HepG2 (cell line): ENCODE measurements at regions not wholly inside any gene's neighbourhood (a gene's known extent, or its start where the extent isn't known, plus 50 kb on each side); places are given as distances from the start of the nearest gene placed in this dataset.

Experiments
- CC2D1A ChIP-seq: sonication (generic); formaldehyde crosslinking; IDR thresholded peaks from 2 replicates; pipeline ENCODE4 v1.8.1; 2023; ENCODE audit warnings: mild to moderate bottlenecking, missing genetic modification reagents
- EZH2 ChIP-seq: conservative IDR thresholded peaks from 2 replicates; pipeline ENCODE4 v1.6.1; 2012; ENCODE audit warnings: mild to moderate bottlenecking, low read depth, low read length, moderate library complexity
- GZF1 ChIP-seq: sonication (generic); formaldehyde crosslinking; IDR thresholded peaks from 2 replicates; pipeline ENCODE4 v1.5.1; 2020; ENCODE audit warnings: mild to moderate bottlenecking, missing genetic modification reagents
- SP2 ChIP-seq: sonication (generic); formaldehyde crosslinking; IDR thresholded peaks from 2 replicates; pipeline ENCODE4 v1.5.1; 2020; ENCODE audit warnings: mild to moderate bottlenecking, missing genetic modification reagents
- ZNF549 ChIP-seq: sonication (generic); formaldehyde crosslinking; IDR thresholded peaks from 2 replicates; pipeline ENCODE4 v1.5.0; 2020; ENCODE audit warnings: missing genetic modification reagents
- ZSCAN29 ChIP-seq: sonication (generic); formaldehyde crosslinking; conservative IDR thresholded peaks from 2 replicates; pipeline ENCODE4 v1.4.0; 2020; ENCODE audit warnings: mild to moderate bottlenecking, missing genetic modification reagents
- TF ChIP-seq, protein P1 (sequence below): sonication (generic); formaldehyde crosslinking; conservative IDR thresholded peaks from 2 replicates; pipeline ENCODE4 v1.4.0; 2020; ENCODE audit warnings: missing genetic modification reagents
- TF ChIP-seq, protein P2 (sequence below): sonication (generic); formaldehyde crosslinking; IDR thresholded peaks from 2 replicates; pipeline ENCODE4 v1.9.0; 2021; ENCODE audit warnings: mild to moderate bottlenecking, missing genetic modification reagents

DNA sequence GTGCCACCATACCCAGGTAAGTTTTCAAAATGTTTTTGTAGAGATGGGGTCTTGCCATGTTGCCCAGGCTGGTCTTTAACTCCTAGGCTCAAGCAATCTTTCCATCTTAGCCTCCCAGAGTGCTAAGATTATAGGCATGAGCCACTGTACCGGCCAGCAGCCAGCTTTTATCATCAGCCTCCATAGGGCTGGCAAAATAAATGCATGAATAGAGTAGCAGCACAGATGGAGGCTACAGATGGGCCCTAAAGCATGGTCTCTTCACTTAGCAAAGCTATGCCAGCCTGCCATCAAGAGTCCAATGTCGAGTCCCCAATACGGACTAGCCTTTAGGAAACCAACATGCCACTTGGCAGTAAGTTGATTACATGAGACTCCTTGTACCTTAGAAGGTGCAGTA is 63.8 kb downstream of the CNTN3 start:
- TF ChIP-seq, protein P1, sequence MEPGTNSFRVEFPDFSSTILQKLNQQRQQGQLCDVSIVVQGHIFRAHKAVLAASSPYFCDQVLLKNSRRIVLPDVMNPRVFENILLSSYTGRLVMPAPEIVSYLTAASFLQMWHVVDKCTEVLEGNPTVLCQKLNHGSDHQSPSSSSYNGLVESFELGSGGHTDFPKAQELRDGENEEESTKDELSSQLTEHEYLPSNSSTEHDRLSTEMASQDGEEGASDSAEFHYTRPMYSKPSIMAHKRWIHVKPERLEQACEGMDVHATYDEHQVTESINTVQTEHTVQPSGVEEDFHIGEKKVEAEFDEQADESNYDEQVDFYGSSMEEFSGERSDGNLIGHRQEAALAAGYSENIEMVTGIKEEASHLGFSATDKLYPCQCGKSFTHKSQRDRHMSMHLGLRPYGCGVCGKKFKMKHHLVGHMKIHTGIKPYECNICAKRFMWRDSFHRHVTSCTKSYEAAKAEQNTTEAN, result no peak
- TF ChIP-seq EZH2 (no peak), ZSCAN29 (CRISPR knock-in tag) (no peak), ZNF549 (CRISPR knock-in tag) (no peak), GZF1 (CRISPR knock-in tag) (no peak), CC2D1A (CRISPR knock-in tag) (no peak), SP2 (no peak)
- TF ChIP-seq, protein P2, sequence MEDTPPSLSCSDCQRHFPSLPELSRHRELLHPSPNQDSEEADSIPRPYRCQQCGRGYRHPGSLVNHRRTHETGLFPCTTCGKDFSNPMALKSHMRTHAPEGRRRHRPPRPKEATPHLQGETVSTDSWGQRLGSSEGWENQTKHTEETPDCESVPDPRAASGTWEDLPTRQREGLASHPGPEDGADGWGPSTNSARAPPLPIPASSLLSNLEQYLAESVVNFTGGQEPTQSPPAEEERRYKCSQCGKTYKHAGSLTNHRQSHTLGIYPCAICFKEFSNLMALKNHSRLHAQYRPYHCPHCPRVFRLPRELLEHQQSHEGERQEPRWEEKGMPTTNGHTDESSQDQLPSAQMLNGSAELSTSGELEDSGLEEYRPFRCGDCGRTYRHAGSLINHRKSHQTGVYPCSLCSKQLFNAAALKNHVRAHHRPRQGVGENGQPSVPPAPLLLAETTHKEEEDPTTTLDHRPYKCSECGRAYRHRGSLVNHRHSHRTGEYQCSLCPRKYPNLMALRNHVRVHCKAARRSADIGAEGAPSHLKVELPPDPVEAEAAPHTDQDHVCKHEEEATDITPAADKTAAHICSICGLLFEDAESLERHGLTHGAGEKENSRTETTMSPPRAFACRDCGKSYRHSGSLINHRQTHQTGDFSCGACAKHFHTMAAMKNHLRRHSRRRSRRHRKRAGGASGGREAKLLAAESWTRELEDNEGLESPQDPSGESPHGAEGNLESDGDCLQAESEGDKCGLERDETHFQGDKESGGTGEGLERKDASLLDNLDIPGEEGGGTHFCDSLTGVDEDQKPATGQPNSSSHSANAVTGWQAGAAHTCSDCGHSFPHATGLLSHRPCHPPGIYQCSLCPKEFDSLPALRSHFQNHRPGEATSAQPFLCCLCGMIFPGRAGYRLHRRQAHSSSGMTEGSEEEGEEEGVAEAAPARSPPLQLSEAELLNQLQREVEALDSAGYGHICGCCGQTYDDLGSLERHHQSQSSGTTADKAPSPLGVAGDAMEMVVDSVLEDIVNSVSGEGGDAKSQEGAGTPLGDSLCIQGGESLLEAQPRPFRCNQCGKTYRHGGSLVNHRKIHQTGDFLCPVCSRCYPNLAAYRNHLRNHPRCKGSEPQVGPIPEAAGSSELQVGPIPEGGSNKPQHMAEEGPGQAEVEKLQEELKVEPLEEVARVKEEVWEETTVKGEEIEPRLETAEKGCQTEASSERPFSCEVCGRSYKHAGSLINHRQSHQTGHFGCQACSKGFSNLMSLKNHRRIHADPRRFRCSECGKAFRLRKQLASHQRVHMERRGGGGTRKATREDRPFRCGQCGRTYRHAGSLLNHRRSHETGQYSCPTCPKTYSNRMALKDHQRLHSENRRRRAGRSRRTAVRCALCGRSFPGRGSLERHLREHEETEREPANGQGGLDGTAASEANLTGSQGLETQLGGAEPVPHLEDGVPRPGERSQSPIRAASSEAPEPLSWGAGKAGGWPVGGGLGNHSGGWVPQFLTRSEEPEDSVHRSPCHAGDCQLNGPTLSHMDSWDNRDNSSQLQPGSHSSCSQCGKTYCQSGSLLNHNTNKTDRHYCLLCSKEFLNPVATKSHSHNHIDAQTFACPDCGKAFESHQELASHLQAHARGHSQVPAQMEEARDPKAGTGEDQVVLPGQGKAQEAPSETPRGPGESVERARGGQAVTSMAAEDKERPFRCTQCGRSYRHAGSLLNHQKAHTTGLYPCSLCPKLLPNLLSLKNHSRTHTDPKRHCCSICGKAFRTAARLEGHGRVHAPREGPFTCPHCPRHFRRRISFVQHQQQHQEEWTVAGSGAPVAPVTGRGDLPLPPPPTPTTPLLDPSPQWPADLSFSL (CRISPR knock-in tag), result no peak
